H9 (cell line): ENCODE measurements at regions not wholly inside any gene's neighbourhood (a gene's known extent, or its start where the extent isn't known, plus 50 kb on each side); places are given as distances from the start of the nearest gene placed in this dataset.

Experiments
- DNase-seq: peaks from one replicate; pipeline ENCODE4 v3.0.0-alpha.2; 2017
- H2AFZ ChIP-seq: one replicate; pipeline ENCODE4 v1.6.1; 2013; ENCODE audit warnings: mild to moderate bottlenecking, low read length, control low read depth, moderate library complexity
- H2AK5ac ChIP-seq: 2 replicates; pipeline ENCODE4 v1.6.1; 2013; ENCODE audit warnings: low read length, control low read depth, mixed read lengths; ENCODE audit not compliant: insufficient read length
- H2BK120ac ChIP-seq: one replicate; pipeline ENCODE4 v1.6.1; 2013; ENCODE audit warnings: low read depth, mild to moderate bottlenecking, low read length, control low read depth, inconsistent platforms; ENCODE audit not compliant: poor library complexity, severe bottlenecking
- H2BK12ac ChIP-seq: 2 replicates; pipeline ENCODE4 v1.6.1; 2013; ENCODE audit warnings: low read length, control low read depth, mixed read lengths, low read depth; ENCODE audit not compliant: insufficient read length
- H2BK15ac ChIP-seq: 2 replicates; pipeline ENCODE4 v1.6.1; 2013; ENCODE audit warnings: low read depth, low read length, control low read depth
- H2BK20ac ChIP-seq: one replicate; pipeline ENCODE4 v1.6.1; 2013; ENCODE audit warnings: low read depth, mild to moderate bottlenecking, low read length, control low read depth, inconsistent platforms; ENCODE audit not compliant: poor library complexity, severe bottlenecking
- H2BK5ac ChIP-seq: 2 replicates; pipeline ENCODE4 v1.6.1; 2013; ENCODE audit warnings: low read length, control low read depth, mixed read lengths; ENCODE audit not compliant: insufficient read length
- H3K14ac ChIP-seq: 2 replicates; pipeline ENCODE4 v1.6.1; 2013; ENCODE audit warnings: low read length, control low read depth; ENCODE audit not compliant: insufficient read depth
- H3K18ac ChIP-seq: 2 replicates; pipeline ENCODE4 v1.6.1; 2013; ENCODE audit warnings: low read depth, mild to moderate bottlenecking, mixed read lengths, low read length, control low read depth; ENCODE audit not compliant: insufficient read length
- H3K23ac ChIP-seq: 2 replicates; pipeline ENCODE4 v1.6.1; 2013; ENCODE audit warnings: low read length, control low read depth, mixed read lengths, low read depth; ENCODE audit not compliant: insufficient read length
- H3K23me2 ChIP-seq: 2 replicates; pipeline ENCODE4 v1.6.1; 2013; ENCODE audit warnings: low read depth, mild to moderate bottlenecking, mixed read lengths, low read length, control low read depth; ENCODE audit not compliant: insufficient read length, poor library complexity, severe bottlenecking
- H3K27ac ChIP-seq: 2 replicates; pipeline ENCODE4 v1.5.1; 2013; ENCODE audit warnings: low read length, control low read depth, mixed read lengths, low read depth; ENCODE audit not compliant: insufficient read length
- H3K27me3 ChIP-seq: 2 replicates; pipeline ENCODE4 v1.6.1; 2013; ENCODE audit warnings: low read length, control low read depth, inconsistent platforms; ENCODE audit not compliant: insufficient read depth
- H3K4ac ChIP-seq: 2 replicates; pipeline ENCODE4 v1.6.1; 2013; ENCODE audit warnings: low read depth, mild to moderate bottlenecking, control low read depth, inconsistent platforms, low read length, moderate library complexity
- H3K4me1 ChIP-seq: 2 replicates; pipeline ENCODE4 v1.6.1; 2013; ENCODE audit warnings: low read length, control low read depth, inconsistent platforms; ENCODE audit not compliant: insufficient read depth
- H3K4me2 ChIP-seq: 2 replicates; pipeline ENCODE4 v1.6.1; 2013; ENCODE audit warnings: low read length, control low read depth, mixed read lengths; ENCODE audit not compliant: insufficient read length, insufficient read depth
- H3K56ac ChIP-seq: 2 replicates; pipeline ENCODE4 v1.6.1; 2013; ENCODE audit warnings: low read depth, mild to moderate bottlenecking, mixed read lengths, low read length, control low read depth; ENCODE audit not compliant: insufficient read length
- H3K79me1 ChIP-seq: 2 replicates; pipeline ENCODE4 v1.6.1; 2013; ENCODE audit warnings: low read depth, mild to moderate bottlenecking, moderate library complexity, low read length, control low read depth, inconsistent platforms; ENCODE audit not compliant: insufficient read depth, poor library complexity, severe bottlenecking
- H3K79me2 ChIP-seq: 2 replicates; pipeline ENCODE4 v1.6.1; 2013; ENCODE audit warnings: low read length, control low read depth, inconsistent platforms; ENCODE audit not compliant: insufficient read depth
- H3K9ac ChIP-seq: 2 replicates; pipeline ENCODE4 v1.6.1; 2013; ENCODE audit warnings: low read length, control low read depth, mixed read lengths; ENCODE audit not compliant: insufficient read length; ENCODE audit errors: extremely low read depth
- H3K9me3 ChIP-seq: one replicate; pipeline ENCODE4 v1.6.1; 2013; ENCODE audit warnings: low read depth, low read length, inconsistent platforms; ENCODE audit not compliant: control insufficient read depth
- H3T11ph ChIP-seq: one replicate; pipeline ENCODE4 v1.6.1; 2013; ENCODE audit warnings: mild to moderate bottlenecking, low read length, control low read depth, inconsistent platforms
- H4K20me1 ChIP-seq: one replicate; pipeline ENCODE4 v1.6.1; 2013; ENCODE audit not compliant: control insufficient read depth, insufficient read length, insufficient read depth
- H4K5ac ChIP-seq: 2 replicates; pipeline ENCODE4 v1.6.1; 2013; ENCODE audit warnings: low read depth, mild to moderate bottlenecking, mixed read lengths, low read length, control low read depth; ENCODE audit not compliant: insufficient read length
- H4K8ac ChIP-seq: replicated peaks from 2 replicates; pipeline ENCODE4 v1.6.1; 2013; ENCODE audit warnings: low read length, control low read depth, mixed read lengths, low read depth; ENCODE audit not compliant: insufficient read length
- H4K91ac ChIP-seq: 2 replicates; pipeline ENCODE4 v1.6.1; 2013; ENCODE audit warnings: low read depth, mild to moderate bottlenecking, moderate library complexity, mixed read lengths, low read length, control low read depth; ENCODE audit not compliant: insufficient read length
- H3K27ac Mint-ChIP-seq, 3 experiments: 2 replicates in 2 of 3; 3 replicates in 1 of 3; pipeline ENCODE4 v1.8.0; 2020 to 2021; ENCODE audit warnings: mixed read lengths in 3 of 3, mild to moderate bottlenecking in 1 of 3, moderate library complexity in 1 of 3
- H3K27me3 Mint-ChIP-seq: 2 replicates; pipeline ENCODE4 v1.8.0; 2021; ENCODE audit warnings: low read depth, mild to moderate bottlenecking, moderate library complexity, mixed read lengths
- H3K36me3 Mint-ChIP-seq, 3 experiments: 2 replicates in 2 of 3; 3 replicates in 1 of 3; pipeline ENCODE4 v1.8.0; 2020 to 2021; ENCODE audit warnings: low read depth in 3 of 3, mixed read lengths in 3 of 3; ENCODE audit not compliant: insufficient read depth in 1 of 3
- H3K4me1 Mint-ChIP-seq, 2 experiments: 2 replicates each; pipeline ENCODE4 v1.8.0; 2020; ENCODE audit warnings: mixed read lengths in 2 of 2
- H3K4me3 Mint-ChIP-seq, 2 experiments: 2 replicates in 1 of 2; 3 replicates in 1 of 2; pipeline ENCODE4 v1.8.0; 2020 to 2021; ENCODE audit warnings: mild to moderate bottlenecking in 2 of 2, mixed read lengths in 2 of 2, moderate library complexity in 1 of 2
- H3K9me3 Mint-ChIP-seq, 2 experiments: 2 replicates in 1 of 2; 3 replicates in 1 of 2; pipeline ENCODE4 v1.8.0; 2020; ENCODE audit warnings: mild to moderate bottlenecking in 2 of 2, mixed read lengths in 2 of 2, moderate library complexity in 1 of 2
- CTCF ChIP-seq: fragments of 200-600 bp; sonication (generic); conservative IDR thresholded peaks from 3 replicates; pipeline ENCODE4 v1.8.0; 2021; ENCODE audit warnings: antibody characterized with exemption, mild to moderate bottlenecking
- WGBS: extraction: QIAGEN DNeasy Blood & Tissue Kit; methylation state at CpG from one replicate; pipeline ENCODE4 v1.1.7; 2013; ENCODE audit warnings: missing lambda C conversion rate, low lambda C conversion rate, mixed read lengths; ENCODE audit not compliant: insufficient read length; ENCODE audit errors: extremely low coverage; 5-methylcytosine and 5-hydroxymethylcytosine counted together

- Histone ChIP-seq H3K27ac (no peak overlapping the region), H3K9me3 (no peaks in the 10 kb centered on the region), H3K18ac (no peak overlapping the region), H2AK5ac (no peak overlapping the region), H2BK12ac (no peak overlapping the region), H3K56ac (no peak overlapping the region), H3K14ac (no peak overlapping the region), H3K4me1 (peaks cover 3% of the 10 kb centered on the region; the same call in 1 of the 2 replicates), H3K23ac (no peak overlapping the region), H4K91ac (no peak overlapping the region), H3T11ph (no peak overlapping the region), H2BK20ac (no peak overlapping the region), H3K4me2 (no peak overlapping the region), H3K4ac (no peak overlapping the region), H3K79me2 (no peaks in the 10 kb centered on the region), H4K5ac (no peak overlapping the region), H2BK15ac (no peak overlapping the region), H3K79me1 (no peaks in the 10 kb centered on the region), H2AFZ (no peak overlapping the region), H4K20me1 (no peaks in the 10 kb centered on the region), H3K27me3 (no peaks in the 10 kb centered on the region), H4K8ac (no peak overlapping the region), H2BK5ac (no peak overlapping the region), H3K23me2 (no peaks in the 10 kb centered on the region), H2BK120ac (no peak overlapping the region), H3K9ac (no peak overlapping the region)
- Mint-ChIP-seq H3K4me1 (peaks cover 11 to 16% of the 10 kb centered on the region in 2 experiments), H3K9me3 (no peaks in the 10 kb centered on the region), H3K27me3 (no peaks in the 10 kb centered on the region), H3K27ac (no peak overlapping the region), H3K36me3 (no peaks in the 10 kb centered on the region), H3K4me3 (no peak overlapping the region)
- WGBS = no CpG with 5 or more reads among the region's 1 CpG
- no peak for DNase-seq
- TF ChIP-seq CTCF = no peak
These were observed 132.7 kb downstream of the SPTSSA start for GRCh38 chr14:34329301-34329700.
